ENCODE measurements at regions not wholly inside any gene's neighbourhood (a gene's known extent, or its start where the extent isn't known, plus 50 kb on each side); places are given as distances from the start of the nearest gene placed in this dataset.

GRCh38 chr2:16228951-16229350, 288.6 kb downstream of the MYCN start:
- TF ChIP-seq, protein P1, sequence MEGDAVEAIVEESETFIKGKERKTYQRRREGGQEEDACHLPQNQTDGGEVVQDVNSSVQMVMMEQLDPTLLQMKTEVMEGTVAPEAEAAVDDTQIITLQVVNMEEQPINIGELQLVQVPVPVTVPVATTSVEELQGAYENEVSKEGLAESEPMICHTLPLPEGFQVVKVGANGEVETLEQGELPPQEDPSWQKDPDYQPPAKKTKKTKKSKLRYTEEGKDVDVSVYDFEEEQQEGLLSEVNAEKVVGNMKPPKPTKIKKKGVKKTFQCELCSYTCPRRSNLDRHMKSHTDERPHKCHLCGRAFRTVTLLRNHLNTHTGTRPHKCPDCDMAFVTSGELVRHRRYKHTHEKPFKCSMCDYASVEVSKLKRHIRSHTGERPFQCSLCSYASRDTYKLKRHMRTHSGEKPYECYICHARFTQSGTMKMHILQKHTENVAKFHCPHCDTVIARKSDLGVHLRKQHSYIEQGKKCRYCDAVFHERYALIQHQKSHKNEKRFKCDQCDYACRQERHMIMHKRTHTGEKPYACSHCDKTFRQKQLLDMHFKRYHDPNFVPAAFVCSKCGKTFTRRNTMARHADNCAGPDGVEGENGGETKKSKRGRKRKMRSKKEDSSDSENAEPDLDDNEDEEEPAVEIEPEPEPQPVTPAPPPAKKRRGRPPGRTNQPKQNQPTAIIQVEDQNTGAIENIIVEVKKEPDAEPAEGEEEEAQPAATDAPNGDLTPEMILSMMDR (IDR thresholded peaks at IDR 0.05; ENCODE audit: poor library complexity, severe bottlenecking) = no peak
- H3K9me3 ChIP-seq (ENCODE audit: severe bottlenecking) = no peaks in the 10 kb centered on the region
- H3K4me3 ChIP-seq (ENCODE audit: severe bottlenecking) = no peak overlapping the region
- no peaks in the 10 kb centered on the region for H3K27me3 ChIP-seq (ENCODE audit: insufficient read depth, poor library complexity, severe bottlenecking)
- no peaks in the 10 kb centered on the region for H3K36me3 ChIP-seq (ENCODE audit: low read depth)
- DNase-seq (ENCODE audit: low spot score) = no peak
- no peak overlapping the region for H3K27ac ChIP-seq (ENCODE audit: poor library complexity, severe bottlenecking)
- no peak for ATAC-seq (ENCODE audit: low read depth)
- H3K4me1 ChIP-seq (ENCODE audit: insufficient read depth, poor library complexity, severe bottlenecking) = no peaks in the 10 kb centered on the region

- TF ChIP-seq, protein P1 (IDR thresholded peaks at IDR 0.05; ENCODE audit: poor library complexity, severe bottlenecking) = no peak
- ATAC-seq (ENCODE audit: low read depth) = no peak
- no peaks in the 10 kb centered on the region for H3K27me3 ChIP-seq (ENCODE audit: insufficient read depth, poor library complexity, severe bottlenecking)
- DNase-seq (ENCODE audit: low spot score) = no peak
- no peaks in the 10 kb centered on the region for H3K4me1 ChIP-seq (ENCODE audit: insufficient read depth, poor library complexity, severe bottlenecking)
- no peak overlapping the region for H3K27ac ChIP-seq (ENCODE audit: poor library complexity, severe bottlenecking)
- no peaks in the 10 kb centered on the region for H3K9me3 ChIP-seq (ENCODE audit: severe bottlenecking)
- no peaks in the 10 kb centered on the region for H3K36me3 ChIP-seq (ENCODE audit: low read depth)
- no peak overlapping the region for H3K4me3 ChIP-seq (ENCODE audit: severe bottlenecking)
These were observed 288.1 kb downstream of the MYCN start for GRCh38 chr2:16228471-16228870.

GRCh38 chr2:16227811-16228462, 287.6 kb downstream of the MYCN start:
- Histone ChIP-seq H3K27me3 (ENCODE audit: insufficient read depth, poor library complexity, severe bottlenecking) (no peaks in the 10 kb centered on the region), H3K9me3 (ENCODE audit: severe bottlenecking) (no peaks in the 10 kb centered on the region), H3K4me3 (ENCODE audit: severe bottlenecking) (no peak overlapping the region), H3K36me3 (ENCODE audit: low read depth) (no peaks in the 10 kb centered on the region), H3K4me1 (ENCODE audit: insufficient read depth, poor library complexity, severe bottlenecking) (no peaks in the 10 kb centered on the region), H3K27ac (ENCODE audit: poor library complexity, severe bottlenecking) (no peak overlapping the region)
- DNase-seq (ENCODE audit: low spot score) = no peak
- TF ChIP-seq, protein P1 (IDR thresholded peaks at IDR 0.05; ENCODE audit: poor library complexity, severe bottlenecking) = no peak
- ATAC-seq (ENCODE audit: low read depth) = no peak

GRCh38 chr2:16226943-16227664, 286.8 kb downstream of the MYCN start:
- no peaks in the 10 kb centered on the region for H3K27me3 ChIP-seq (ENCODE audit: insufficient read depth, poor library complexity, severe bottlenecking)
- no peaks in the 10 kb centered on the region for H3K9me3 ChIP-seq (ENCODE audit: severe bottlenecking)
- no peak overlapping the region for H3K4me3 ChIP-seq (ENCODE audit: severe bottlenecking)
- ATAC-seq (ENCODE audit: low read depth) = no peak
- no peaks in the 10 kb centered on the region for H3K4me1 ChIP-seq (ENCODE audit: insufficient read depth, poor library complexity, severe bottlenecking)
- TF ChIP-seq, protein P1 (IDR thresholded peaks at IDR 0.05; ENCODE audit: poor library complexity, severe bottlenecking) = no peak
- DNase-seq (ENCODE audit: low spot score) = no peak
- no peak overlapping the region for H3K27ac ChIP-seq (ENCODE audit: poor library complexity, severe bottlenecking)
- H3K36me3 ChIP-seq (ENCODE audit: low read depth) = no peaks in the 10 kb centered on the region

DNA sequence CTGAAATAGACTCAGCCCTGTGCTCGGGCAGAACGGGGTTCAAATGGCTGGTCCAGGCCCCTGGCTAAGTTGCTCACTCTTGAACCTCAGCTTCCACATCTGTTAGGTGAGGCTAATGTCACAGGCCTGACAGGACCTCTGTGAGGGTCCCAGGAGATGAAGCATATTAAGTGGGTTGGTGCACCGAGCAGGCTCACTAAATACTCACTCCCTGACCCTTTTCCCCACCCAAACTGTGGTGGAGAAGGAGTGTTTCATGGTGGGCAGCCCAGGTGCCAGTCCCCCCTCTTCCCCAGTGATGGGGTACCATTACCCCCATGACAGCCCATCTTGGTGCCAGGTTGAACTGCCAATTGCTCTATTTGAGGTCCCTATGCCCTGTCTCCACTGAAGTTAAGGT, 286.0 kb downstream of the MYCN start:
- ATAC-seq (ENCODE audit: low read depth) (no peak), DNase-seq (ENCODE audit: low spot score) (no peak)
- no peaks in the 10 kb centered on the region for H3K4me1 ChIP-seq (ENCODE audit: insufficient read depth, poor library complexity, severe bottlenecking)
- no peaks in the 10 kb centered on the region for H3K27me3 ChIP-seq (ENCODE audit: insufficient read depth, poor library complexity, severe bottlenecking)
- TF ChIP-seq, protein P1 (IDR thresholded peaks at IDR 0.05; ENCODE audit: poor library complexity, severe bottlenecking) = no peak
- H3K4me3 ChIP-seq (ENCODE audit: severe bottlenecking) = no peak overlapping the region
- no peak overlapping the region for H3K27ac ChIP-seq (ENCODE audit: poor library complexity, severe bottlenecking)
- no peaks in the 10 kb centered on the region for H3K36me3 ChIP-seq (ENCODE audit: low read depth)
- H3K9me3 ChIP-seq (ENCODE audit: severe bottlenecking) = no peaks in the 10 kb centered on the region

Measured in RWPE2 (cell line).